ENCODE measurements at regions not wholly inside any gene's neighbourhood (a gene's known extent, or its start where the extent isn't known, plus 50 kb on each side); places are given as distances from the start of the nearest gene placed in this dataset.

DNA sequence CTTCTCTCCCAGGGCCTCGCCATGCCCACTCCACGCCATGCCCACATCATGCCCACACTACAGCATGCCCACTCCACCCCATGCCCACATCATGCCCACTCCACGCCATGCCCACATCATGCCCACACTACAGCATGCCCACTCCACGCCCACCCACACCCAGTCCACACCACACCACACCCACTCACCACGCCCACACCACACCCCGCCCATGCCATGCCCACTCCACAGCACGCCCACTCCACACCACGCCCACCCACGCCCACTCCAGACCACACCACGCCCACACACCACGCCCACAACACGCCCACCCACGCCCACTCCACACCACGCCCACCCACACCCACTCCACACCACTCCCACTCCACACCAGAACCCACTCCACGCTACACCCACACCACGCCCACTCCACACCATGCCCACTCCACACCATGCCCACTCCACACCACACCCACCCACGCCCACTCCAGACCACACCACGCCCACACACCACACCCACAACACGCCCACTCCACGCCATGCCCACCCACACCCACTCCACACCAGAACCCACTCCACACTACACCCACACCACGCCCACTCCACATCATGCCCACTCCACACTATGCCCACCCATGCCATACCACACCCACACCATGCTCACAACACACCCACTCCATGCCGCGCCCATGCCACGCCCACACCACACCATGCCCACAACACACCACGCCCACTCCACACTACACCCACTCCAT lies 88.6 kb downstream of the ERMARD start:
- TF ChIP-seq YY1 (IDR thresholded peaks at IDR 0.05; ENCODE audit: insufficient read depth, insufficient read length) (no peak), ZNF274 (IDR thresholded peaks at IDR 0.05; ENCODE audit: low read depth, low read length) (no peak)

Measured in NT2/D1 (cell line).